Mesothelial cell of epicardium (in vitro differentiated cells): ENCODE measurements at regions not wholly inside any gene's neighbourhood (a gene's known extent, or its start where the extent isn't known, plus 50 kb on each side); places are given as distances from the start of the nearest gene placed in this dataset.

ENCODE experiments used
- DNase-seq, 2 experiments: peaks; one replicate each; pipeline ENCODE4 v3.0.0; 2021; ENCODE audit warnings: low spot score in 2 of 2; ENCODE audit not compliant: unreplicated experiment in 2 of 2
- H3K27ac Mint-ChIP-seq: 2 replicates; pipeline ENCODE4 v1.8.0; 2021; ENCODE audit warnings: mixed read lengths
- H3K27me3 Mint-ChIP-seq: 2 replicates; pipeline ENCODE4 v1.8.0; 2021; ENCODE audit warnings: low read depth, mixed read lengths
- H3K36me3 Mint-ChIP-seq: 2 replicates; pipeline ENCODE4 v1.8.0; 2021; ENCODE audit warnings: mixed read lengths
- H3K4me1 Mint-ChIP-seq: 2 replicates; pipeline ENCODE4 v1.8.0; 2021; ENCODE audit warnings: mixed read lengths
- H3K4me3 Mint-ChIP-seq: 2 replicates; pipeline ENCODE4 v1.8.0; 2021; ENCODE audit warnings: mild to moderate bottlenecking, moderate library complexity, mixed read lengths
- H3K9me3 Mint-ChIP-seq: 2 replicates; pipeline ENCODE4 v1.8.0; 2021; ENCODE audit warnings: mixed read lengths
- TF ChIP-seq, protein P1 (sequence below): fragments of 200-600 bp; sonication (generic); IDR thresholded peaks from one replicate; pipeline ENCODE4 v1.5.0; 2021; ENCODE audit warnings: antibody characterized with exemption; ENCODE audit not compliant: unreplicated experiment

DNA sequence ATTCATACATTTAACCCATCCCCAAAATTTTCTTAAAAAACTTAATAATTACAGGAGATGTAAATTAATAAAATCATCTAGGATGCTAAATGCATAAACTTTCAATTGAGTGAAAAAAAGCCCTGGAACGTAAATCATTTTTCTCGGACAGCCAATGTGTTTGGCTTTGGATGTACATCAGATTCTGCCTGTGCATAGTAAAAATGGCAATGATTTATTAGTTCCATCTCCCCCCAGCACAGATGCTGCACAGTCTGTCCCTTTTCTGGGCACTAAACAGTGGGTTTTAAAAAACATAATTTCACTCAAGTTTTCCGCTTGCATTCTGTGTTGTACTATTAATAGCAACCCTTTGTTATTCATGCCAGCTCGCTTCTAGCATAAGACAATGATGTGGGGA, 147.7 kb downstream of the TM9SF2 start:
- TF ChIP-seq, protein P1, sequence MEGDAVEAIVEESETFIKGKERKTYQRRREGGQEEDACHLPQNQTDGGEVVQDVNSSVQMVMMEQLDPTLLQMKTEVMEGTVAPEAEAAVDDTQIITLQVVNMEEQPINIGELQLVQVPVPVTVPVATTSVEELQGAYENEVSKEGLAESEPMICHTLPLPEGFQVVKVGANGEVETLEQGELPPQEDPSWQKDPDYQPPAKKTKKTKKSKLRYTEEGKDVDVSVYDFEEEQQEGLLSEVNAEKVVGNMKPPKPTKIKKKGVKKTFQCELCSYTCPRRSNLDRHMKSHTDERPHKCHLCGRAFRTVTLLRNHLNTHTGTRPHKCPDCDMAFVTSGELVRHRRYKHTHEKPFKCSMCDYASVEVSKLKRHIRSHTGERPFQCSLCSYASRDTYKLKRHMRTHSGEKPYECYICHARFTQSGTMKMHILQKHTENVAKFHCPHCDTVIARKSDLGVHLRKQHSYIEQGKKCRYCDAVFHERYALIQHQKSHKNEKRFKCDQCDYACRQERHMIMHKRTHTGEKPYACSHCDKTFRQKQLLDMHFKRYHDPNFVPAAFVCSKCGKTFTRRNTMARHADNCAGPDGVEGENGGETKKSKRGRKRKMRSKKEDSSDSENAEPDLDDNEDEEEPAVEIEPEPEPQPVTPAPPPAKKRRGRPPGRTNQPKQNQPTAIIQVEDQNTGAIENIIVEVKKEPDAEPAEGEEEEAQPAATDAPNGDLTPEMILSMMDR, result no peak
- H3K9me3 Mint-ChIP-seq, result no peaks in the 10 kb centered on the region
- peaks cover 4% of the 10 kb centered on the region for H3K27me3 Mint-ChIP-seq
- no peak overlapping the region for H3K4me3 Mint-ChIP-seq
- DNase-seq, result no peak
- H3K4me1 Mint-ChIP-seq, result no peaks in the 10 kb centered on the region
- no peaks in the 10 kb centered on the region for H3K36me3 Mint-ChIP-seq
- H3K27ac Mint-ChIP-seq, result no peak overlapping the region

DNA sequence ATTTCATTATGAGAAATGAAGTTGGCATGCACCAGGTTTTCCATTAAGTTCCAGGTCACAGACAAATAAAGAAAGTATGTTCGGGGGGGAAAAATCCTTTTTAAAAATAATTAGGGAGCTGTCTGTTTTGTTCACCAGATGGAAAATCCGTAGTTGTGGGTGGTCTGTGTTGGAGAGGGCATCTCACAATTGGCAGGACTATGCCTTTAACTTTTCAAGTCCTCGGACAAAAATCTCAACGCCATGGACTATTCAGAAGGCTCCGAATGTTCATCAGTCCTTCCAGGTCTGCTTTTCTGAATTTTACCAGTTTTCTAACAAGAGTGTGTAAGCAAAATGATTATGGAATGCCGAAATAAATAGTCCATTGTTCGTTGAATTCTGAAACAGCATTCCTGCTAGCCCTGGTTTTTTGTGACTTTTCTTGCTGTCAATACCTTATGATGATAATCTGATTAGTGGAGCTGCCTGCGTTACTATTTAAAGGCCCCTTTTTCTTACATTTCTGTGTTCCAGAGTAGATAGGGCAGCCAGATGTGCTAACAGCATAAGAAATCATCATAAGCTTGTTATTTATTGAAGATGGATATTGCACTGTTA, 146.9 kb downstream of the TM9SF2 start:
- no peak overlapping the region for H3K27ac Mint-ChIP-seq
- no peaks in the 10 kb centered on the region for H3K36me3 Mint-ChIP-seq

DNA sequence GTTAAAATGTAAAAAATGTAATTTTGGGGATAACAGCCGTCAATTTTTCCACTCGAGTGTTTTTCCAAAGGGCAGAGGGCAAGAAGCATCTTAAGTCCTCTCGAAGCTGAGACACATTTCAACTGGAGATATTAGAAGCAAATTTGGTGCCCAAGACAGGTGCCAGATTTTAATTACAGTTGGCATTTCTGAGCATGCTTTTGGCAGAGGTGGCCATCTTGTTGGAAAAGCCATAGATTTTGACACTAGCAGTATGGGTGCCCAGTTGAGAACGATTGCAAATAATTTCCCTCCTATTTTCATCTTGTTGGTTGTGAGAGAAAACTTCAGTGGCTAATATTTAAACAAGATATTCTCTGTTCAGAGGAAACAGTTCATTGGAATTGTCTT, 146.3 kb downstream of the TM9SF2 start:
- H3K27me3 Mint-ChIP-seq, result peaks cover 3% of the 10 kb centered on the region
- H3K4me1 Mint-ChIP-seq, result no peaks in the 10 kb centered on the region
- TF ChIP-seq, protein P1, result no peak
- no peak overlapping the region for H3K27ac Mint-ChIP-seq
- no peaks in the 10 kb centered on the region for H3K9me3 Mint-ChIP-seq
- no peaks in the 10 kb centered on the region for H3K36me3 Mint-ChIP-seq
- DNase-seq, result no peak
- no peak overlapping the region for H3K4me3 Mint-ChIP-seq

More for the DNA sequence above, 146.9 kb downstream of the TM9SF2 start:
- H3K4me1 Mint-ChIP-seq, result no peaks in the 10 kb centered on the region
- DNase-seq, result no peak
- peaks cover 3% of the 10 kb centered on the region for H3K27me3 Mint-ChIP-seq
- H3K9me3 Mint-ChIP-seq, result no peaks in the 10 kb centered on the region
- no peak overlapping the region for H3K4me3 Mint-ChIP-seq
- TF ChIP-seq, protein P1, result no peak

DNA sequence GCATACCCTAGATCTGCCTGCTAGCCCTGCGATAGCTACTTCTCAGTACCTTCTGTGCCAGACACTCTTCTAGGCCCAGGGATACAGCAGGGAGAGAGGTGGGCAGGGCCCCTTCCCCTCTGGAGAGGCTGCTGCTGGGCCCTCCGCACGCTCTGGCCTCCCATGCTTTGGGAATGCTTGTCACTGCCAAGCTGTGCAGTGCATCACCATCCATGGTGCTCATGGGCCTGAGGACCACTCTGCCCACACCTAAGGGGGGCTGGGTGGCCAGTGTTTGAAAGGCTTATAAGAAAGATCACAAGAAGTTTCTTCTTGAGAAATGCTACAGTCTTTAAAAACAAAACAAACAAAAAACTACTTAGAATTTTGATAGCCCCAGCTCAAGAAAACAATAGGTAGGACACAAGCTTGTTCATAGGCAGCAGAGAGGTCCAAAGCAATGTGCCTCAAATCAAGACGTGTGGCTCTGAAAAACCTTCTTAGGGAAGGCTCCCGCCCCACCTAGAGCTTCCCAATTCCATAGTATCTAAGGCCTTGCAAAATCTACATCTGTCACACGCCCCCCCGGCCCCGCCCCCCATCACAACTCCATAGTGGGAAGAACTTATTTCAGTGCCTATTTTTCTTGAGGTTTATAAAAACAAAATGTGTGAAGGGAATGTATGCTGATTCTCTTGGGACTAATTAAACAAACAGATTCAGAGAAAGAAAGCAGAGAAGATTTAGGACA, 145.8 kb downstream of the TM9SF2 start:
- TF ChIP-seq, protein P1, result no peak
- DNase-seq, result no peak
- Mint-ChIP-seq H3K4me3 (no peak overlapping the region), H3K9me3 (no peaks in the 10 kb centered on the region), H3K27ac (no peak overlapping the region), H3K36me3 (no peaks in the 10 kb centered on the region), H3K27me3 (peaks cover 3% of the 10 kb centered on the region), H3K4me1 (no peaks in the 10 kb centered on the region)

DNA sequence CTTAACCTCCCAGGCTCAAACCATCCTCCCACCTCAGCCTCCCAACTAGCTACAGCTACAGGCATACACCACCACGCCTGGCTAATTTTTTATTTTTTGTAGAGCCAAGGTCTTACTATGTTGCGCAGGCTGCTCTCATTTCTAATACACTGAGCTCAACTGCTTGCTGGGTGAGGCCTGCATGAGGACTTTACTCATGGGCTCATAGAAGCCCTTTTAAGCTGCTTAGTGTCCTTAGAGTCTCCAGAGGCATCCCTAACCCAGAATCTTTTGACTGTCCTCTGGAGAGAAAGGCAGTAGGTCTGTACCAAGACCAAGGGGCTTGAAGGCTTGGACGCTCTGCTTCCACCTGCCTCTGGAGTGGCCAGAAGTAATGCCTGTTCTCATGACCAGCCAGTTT, 141.6 kb downstream of the TM9SF2 start:
- no peaks in the 10 kb centered on the region for H3K36me3 Mint-ChIP-seq
- no peaks in the 10 kb centered on the region for H3K27me3 Mint-ChIP-seq
- no peaks in the 10 kb centered on the region for H3K4me1 Mint-ChIP-seq
- H3K4me3 Mint-ChIP-seq, result no peak overlapping the region
- TF ChIP-seq, protein P1, result no peak
- H3K9me3 Mint-ChIP-seq, result no peaks in the 10 kb centered on the region
- no peak overlapping the region for H3K27ac Mint-ChIP-seq
- no peak for DNase-seq
